Neutrophil (primary cell): ENCODE measurements at regions not wholly inside any gene's neighbourhood (a gene's known extent, or its start where the extent isn't known, plus 50 kb on each side); places are given as distances from the start of the nearest gene placed in this dataset.

Experiments used
- H3K27ac ChIP-seq: fragments of 200-600 bp; sonication (generic); 2 replicates; pipeline ENCODE4 v1.5.1; 2016; ENCODE audit warnings: mild to moderate bottlenecking, moderate library complexity
- H3K27me3 ChIP-seq: fragments of 200-600 bp; sonication (generic); 2 replicates; pipeline ENCODE4 v1.6.0; 2016; ENCODE audit warnings: mild to moderate bottlenecking
- H3K36me3 ChIP-seq: fragments of 200-600 bp; sonication (generic); 2 replicates; pipeline ENCODE4 v1.5.1; 2017
- H3K4me1 ChIP-seq, 2 experiments: fragments of 200-600 bp in 1 of 2; sonication (generic) in 1 of 2; 1 replicate in 1 of 2; 2 replicates in 1 of 2; pipeline versions ENCODE4 v1.5.1 to v1.6.1; 2013 to 2016; ENCODE audit warnings: low read depth in 1 of 2, low read length in 1 of 2, mild to moderate bottlenecking in 1 of 2, moderate library complexity in 1 of 2; ENCODE audit not compliant: control insufficient read depth in 1 of 2, insufficient read depth in 1 of 2
- H3K4me3 ChIP-seq, 2 experiments: fragments of 200-600 bp in 1 of 2; sonication (generic) in 1 of 2; 1 replicate in 1 of 2; 2 replicates in 1 of 2; pipeline ENCODE4 v1.5.1; 2013 to 2016; ENCODE audit warnings: low read depth in 1 of 2, low read length in 1 of 2, mild to moderate bottlenecking in 1 of 2, moderate library complexity in 1 of 2
- H3K9me3 ChIP-seq: fragments of 200-600 bp; sonication (generic); 2 replicates; pipeline ENCODE4 v1.5.1; 2016
- TF ChIP-seq, protein P1 (sequence below): fragments of 200-600 bp; sonication (generic); IDR thresholded peaks from 2 replicates; pipeline ENCODE4 v1.5.1; 2016; ENCODE audit warnings: antibody characterized with exemption

DNA sequence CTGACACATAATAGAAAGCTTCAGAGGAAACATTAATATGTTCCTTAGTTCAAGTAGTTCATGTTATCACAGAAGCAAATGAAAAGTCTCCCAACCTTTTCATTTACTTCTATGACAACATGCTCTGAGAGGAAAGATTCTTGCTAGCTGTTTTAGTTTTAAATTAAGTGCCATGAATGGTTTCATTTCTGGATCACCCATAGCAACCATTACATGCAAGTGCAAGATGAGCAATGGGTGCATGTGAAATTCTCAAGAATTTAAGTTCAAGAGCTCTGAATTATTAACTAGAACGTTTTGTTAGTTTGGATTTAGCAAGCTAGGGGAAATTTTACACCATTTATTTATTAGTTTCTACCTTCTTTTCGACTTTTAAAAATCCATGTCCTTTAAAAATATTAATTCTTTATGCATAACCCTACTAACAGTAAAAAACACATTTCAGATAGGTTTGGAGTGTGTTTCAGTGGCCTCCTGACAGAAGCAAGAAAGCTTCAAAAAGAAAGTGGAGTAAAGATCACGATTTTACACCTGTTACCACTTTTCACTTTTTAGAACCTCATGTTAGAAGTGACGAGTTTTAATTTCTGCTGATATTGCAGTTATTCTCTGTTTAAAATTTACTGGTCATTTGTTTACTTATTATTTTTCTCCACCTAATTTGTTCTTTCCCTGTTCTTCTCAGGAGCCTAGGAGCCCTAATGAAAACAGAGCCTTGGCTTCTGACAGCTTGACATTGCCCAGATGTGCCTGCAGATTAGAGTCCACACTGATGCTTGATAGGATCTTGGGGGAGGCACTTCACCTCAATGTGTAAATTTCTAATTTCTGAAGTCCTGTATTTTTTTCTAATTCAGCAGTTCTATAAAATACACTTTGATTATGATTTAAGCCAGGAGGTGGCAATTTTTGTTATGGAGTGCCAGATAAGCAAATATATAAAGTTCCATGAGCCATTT is 995.3 kb upstream of the PHF14 start:
- Histone ChIP-seq H3K9me3 (no peaks in the 10 kb centered on the region), H3K4me1 (no peaks in the 10 kb centered on the region), H3K36me3 (no peaks in the 10 kb centered on the region), H3K27me3 (no peaks in the 10 kb centered on the region), H3K4me3 (no peak overlapping the region), H3K27ac (no peak overlapping the region)
- TF ChIP-seq, protein P1, sequence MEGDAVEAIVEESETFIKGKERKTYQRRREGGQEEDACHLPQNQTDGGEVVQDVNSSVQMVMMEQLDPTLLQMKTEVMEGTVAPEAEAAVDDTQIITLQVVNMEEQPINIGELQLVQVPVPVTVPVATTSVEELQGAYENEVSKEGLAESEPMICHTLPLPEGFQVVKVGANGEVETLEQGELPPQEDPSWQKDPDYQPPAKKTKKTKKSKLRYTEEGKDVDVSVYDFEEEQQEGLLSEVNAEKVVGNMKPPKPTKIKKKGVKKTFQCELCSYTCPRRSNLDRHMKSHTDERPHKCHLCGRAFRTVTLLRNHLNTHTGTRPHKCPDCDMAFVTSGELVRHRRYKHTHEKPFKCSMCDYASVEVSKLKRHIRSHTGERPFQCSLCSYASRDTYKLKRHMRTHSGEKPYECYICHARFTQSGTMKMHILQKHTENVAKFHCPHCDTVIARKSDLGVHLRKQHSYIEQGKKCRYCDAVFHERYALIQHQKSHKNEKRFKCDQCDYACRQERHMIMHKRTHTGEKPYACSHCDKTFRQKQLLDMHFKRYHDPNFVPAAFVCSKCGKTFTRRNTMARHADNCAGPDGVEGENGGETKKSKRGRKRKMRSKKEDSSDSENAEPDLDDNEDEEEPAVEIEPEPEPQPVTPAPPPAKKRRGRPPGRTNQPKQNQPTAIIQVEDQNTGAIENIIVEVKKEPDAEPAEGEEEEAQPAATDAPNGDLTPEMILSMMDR, result no peak

- TF ChIP-seq, protein P1, result no peak
- Histone ChIP-seq H3K4me3 (no peak overlapping the region), H3K36me3 (no peaks in the 10 kb centered on the region), H3K27ac (no peak overlapping the region), H3K4me1 (no peaks in the 10 kb centered on the region), H3K27me3 (no peaks in the 10 kb centered on the region), H3K9me3 (no peaks in the 10 kb centered on the region)
These were observed 991.8 kb upstream of the PHF14 start for GRCh38 chr7:9981742-9982349.

DNA sequence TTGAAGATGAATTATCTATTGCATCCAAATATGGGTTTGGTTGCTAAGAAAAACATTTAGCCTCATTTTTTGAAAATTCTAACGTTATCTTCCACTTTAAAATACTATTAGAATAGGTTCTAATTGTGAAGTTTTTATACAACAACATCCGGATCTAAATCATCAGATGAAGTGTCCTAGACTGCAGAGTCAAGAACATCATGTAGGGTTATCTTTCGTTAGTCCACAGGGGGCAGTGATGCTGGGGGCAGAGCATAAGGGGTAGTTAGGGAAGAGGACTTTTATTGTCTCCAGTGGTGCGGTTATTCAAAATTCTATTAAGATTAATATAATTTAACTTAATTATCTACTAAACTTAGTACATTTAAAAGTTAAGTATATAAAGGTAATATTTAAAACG is 990.6 kb upstream of the PHF14 start:
- no peaks in the 10 kb centered on the region for H3K4me1 ChIP-seq
- no peaks in the 10 kb centered on the region for H3K27me3 ChIP-seq
- TF ChIP-seq, protein P1, result no peak
- no peaks in the 10 kb centered on the region for H3K9me3 ChIP-seq
- no peak overlapping the region for H3K27ac ChIP-seq
- no peak overlapping the region for H3K4me3 ChIP-seq
- no peaks in the 10 kb centered on the region for H3K36me3 ChIP-seq

GRCh38 chr7:10015687-10016086 is 958.0 kb upstream of the PHF14 start:
- H3K36me3 ChIP-seq, result no peaks in the 10 kb centered on the region
- no peak overlapping the region for H3K4me3 ChIP-seq
- H3K9me3 ChIP-seq, result peaks cover 5% of the 10 kb centered on the region
- TF ChIP-seq, protein P1, result no peak
- H3K4me1 ChIP-seq, result no peaks in the 10 kb centered on the region
- H3K27ac ChIP-seq, result no peak overlapping the region
- no peaks in the 10 kb centered on the region for H3K27me3 ChIP-seq

DNA sequence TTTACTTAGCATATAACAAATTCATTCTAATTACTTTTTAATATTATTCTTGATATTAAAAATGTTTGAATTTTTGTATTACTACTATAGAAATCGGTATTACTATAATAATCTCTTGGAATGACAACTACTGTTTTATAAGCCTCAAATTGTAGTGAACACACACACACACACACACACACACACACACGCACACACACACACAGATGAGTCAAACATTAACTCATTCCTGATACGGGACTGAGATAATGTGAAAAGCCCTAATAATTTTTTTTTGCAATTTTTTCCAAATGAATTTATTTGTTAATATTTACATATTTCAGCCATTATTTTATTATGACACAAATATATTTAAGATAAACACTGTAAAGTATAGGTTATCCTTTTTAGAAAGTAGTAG is 951.2 kb upstream of the PHF14 start:
- TF ChIP-seq, protein P1, result no peak
- Histone ChIP-seq H3K27me3 (no peaks in the 10 kb centered on the region), H3K36me3 (no peaks in the 10 kb centered on the region), H3K9me3 (no peaks in the 10 kb centered on the region), H3K4me3 (no peak overlapping the region), H3K27ac (no peak overlapping the region), H3K4me1 (no peaks in the 10 kb centered on the region)
